ENCODE measurements at regions not wholly inside any gene's neighbourhood (a gene's known extent, or its start where the extent isn't known, plus 50 kb on each side); places are given as distances from the start of the nearest gene placed in this dataset.

- TF ChIP-seq, protein P1, sequence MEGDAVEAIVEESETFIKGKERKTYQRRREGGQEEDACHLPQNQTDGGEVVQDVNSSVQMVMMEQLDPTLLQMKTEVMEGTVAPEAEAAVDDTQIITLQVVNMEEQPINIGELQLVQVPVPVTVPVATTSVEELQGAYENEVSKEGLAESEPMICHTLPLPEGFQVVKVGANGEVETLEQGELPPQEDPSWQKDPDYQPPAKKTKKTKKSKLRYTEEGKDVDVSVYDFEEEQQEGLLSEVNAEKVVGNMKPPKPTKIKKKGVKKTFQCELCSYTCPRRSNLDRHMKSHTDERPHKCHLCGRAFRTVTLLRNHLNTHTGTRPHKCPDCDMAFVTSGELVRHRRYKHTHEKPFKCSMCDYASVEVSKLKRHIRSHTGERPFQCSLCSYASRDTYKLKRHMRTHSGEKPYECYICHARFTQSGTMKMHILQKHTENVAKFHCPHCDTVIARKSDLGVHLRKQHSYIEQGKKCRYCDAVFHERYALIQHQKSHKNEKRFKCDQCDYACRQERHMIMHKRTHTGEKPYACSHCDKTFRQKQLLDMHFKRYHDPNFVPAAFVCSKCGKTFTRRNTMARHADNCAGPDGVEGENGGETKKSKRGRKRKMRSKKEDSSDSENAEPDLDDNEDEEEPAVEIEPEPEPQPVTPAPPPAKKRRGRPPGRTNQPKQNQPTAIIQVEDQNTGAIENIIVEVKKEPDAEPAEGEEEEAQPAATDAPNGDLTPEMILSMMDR (IDR thresholded peaks at IDR 0.05 in 4 of 5, conservative IDR thresholded peaks at IDR 0.05 in 1 of 5) = no peak
- no peak for TF ChIP-seq POLR2A (IDR thresholded peaks at IDR 0.05)
Observed at GRCh38 chr7:50190776-50191175, 97.7 kb upstream of the ZPBP start.
